ENCODE measurements at regions not wholly inside any gene's neighbourhood (a gene's known extent, or its start where the extent isn't known, plus 50 kb on each side); places are given as distances from the start of the nearest gene placed in this dataset.

DNA sequence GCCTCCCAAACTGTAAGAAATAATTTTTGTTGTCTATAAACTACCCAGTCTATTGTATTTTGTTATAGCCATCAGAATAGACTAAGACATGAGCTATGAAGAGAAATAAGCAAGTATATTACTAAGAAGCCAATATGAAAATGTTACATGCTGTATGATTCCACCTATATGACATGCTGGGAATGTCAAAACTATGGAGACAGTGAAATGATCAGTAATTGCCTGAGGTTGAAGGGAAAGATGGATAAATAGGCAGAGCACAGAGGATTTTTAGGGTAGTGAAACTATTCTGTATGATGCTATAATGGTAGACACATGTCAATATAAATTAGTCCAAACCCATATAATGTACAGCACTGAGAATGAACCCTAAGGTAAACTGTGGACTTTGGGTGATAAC is 261.3 kb upstream of the PCDH15 start:
- Histone ChIP-seq H3K36me3 (no peaks in the 10 kb centered on the region), H3K27ac (no peak overlapping the region)

DNA sequence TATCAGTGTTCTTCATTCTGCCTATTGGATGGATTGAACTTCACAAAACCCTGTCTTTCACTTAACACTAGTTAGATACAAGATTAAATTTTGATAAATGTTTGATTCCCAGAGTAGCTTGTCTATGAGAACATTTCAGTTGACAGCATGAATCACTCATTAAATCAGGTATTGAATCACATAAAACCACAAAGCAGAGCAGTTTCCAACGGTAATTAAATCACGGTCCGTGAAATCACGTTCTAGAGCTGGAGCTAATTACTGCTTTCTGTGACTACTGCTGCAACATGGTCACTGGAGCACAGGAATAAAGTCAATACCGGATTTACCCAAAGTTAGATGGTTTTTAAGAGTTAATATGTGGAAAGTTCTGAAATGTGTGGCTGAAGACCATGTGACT is 257.8 kb upstream of the PCDH15 start:
- no peak for DNase-seq
- Histone ChIP-seq H3K27me3 (no peaks in the 10 kb centered on the region), H3K36me3 (no peaks in the 10 kb centered on the region), H3K4me3 (no peak overlapping the region), H3K4me1 (no peaks in the 10 kb centered on the region), H3K9me3 (replicated peaks) (no peaks in the 10 kb centered on the region), H3K27ac (no peak overlapping the region)

More for the DNA sequence above, 261.3 kb upstream of the PCDH15 start:
- H3K9me3 ChIP-seq (replicated peaks): no peaks in the 10 kb centered on the region
- no peaks in the 10 kb centered on the region for H3K4me1 ChIP-seq
- no peak for DNase-seq
- no peak overlapping the region for H3K4me3 ChIP-seq
- no peaks in the 10 kb centered on the region for H3K27me3 ChIP-seq

DNA sequence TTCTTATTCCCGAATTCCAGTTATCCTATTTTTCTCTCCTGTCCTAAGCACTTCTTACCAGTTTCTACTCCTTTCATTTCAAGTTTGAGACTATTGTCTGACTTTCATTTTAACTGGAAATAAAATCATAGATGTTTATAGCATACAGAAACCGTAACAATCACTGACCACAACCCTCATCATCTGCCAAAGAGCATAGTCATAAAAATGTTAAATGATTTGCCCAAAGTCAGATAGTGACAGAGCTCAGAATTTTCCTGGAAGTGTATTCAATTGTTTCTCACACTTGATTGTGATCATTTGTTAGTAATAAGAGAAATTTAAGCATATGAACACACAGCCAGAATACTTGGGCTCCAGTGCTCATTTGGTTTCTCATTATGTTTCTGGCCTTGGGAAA is 250.5 kb upstream of the PCDH15 start:
- no peak for DNase-seq
- Histone ChIP-seq H3K27me3 (no peaks in the 10 kb centered on the region), H3K9me3 (replicated peaks) (no peaks in the 10 kb centered on the region), H3K4me1 (peaks cover 6% of the 10 kb centered on the region; the same call in 1 of the 2 replicates), H3K4me3 (no peak overlapping the region), H3K27ac (no peak overlapping the region), H3K36me3 (no peaks in the 10 kb centered on the region)

DNA sequence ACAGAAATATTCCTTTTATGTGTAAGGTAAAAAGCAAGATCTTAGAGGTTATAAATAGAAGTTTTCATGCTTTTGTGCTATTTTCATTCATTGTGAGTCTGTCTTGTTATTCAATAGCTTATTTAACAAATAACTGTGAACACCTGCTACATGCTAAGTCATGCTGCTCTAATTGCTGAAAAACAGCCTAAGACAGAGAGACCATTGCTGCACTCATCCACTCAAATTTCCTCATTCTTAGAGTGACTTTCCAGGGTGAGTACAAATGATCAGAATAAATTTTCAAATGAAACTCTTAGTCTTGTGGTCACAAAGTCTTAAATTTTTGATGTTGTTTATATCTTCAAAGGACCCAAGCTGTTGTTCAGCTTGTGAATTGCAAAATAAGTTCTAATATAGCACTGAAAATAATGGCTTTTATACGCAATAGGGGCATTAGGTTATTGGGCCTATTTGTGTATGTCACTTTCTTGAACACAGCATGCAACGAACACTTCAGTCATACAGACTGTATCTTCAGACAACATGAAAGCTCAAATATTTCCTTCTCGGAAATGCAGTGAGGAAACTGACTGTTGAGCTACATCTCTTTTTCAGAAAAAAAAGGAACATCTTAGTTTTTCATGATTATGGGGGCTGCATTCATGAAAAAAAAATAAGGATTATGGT is 247.9 kb upstream of the PCDH15 start:
- Histone ChIP-seq H3K27me3 (no peaks in the 10 kb centered on the region), H3K4me1 (peaks cover 6% of the 10 kb centered on the region; the same call in 1 of the 2 replicates), H3K4me3 (no peak overlapping the region), H3K27ac (no peak overlapping the region), H3K36me3 (no peaks in the 10 kb centered on the region), H3K9me3 (replicated peaks) (no peaks in the 10 kb centered on the region)
- peak in 1 of 2 experiments; percentile 40 for DNase-seq

DNA sequence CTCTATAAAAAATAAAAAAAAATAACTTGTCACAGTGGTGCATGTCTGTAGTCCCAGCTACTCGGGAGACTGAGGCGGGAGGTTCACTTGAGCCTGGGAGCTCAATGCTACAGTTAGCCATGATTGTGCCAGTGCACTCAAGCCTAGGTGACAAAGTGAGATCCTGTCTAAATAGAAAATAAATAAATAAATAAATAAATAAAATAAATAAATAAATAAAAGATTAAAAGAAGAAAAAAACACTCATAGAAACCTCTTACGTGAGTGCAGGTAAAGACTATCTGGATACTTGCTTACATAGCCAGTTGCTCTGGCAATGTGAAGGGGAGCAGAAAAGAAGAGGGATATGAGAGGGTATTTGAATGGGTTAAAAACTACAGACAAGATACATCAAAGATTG is 242.5 kb upstream of the PCDH15 start:
- H3K9me3 ChIP-seq (replicated peaks): no peaks in the 10 kb centered on the region
- no peak overlapping the region for H3K4me3 ChIP-seq
- DNase-seq: no peak
- no peaks in the 10 kb centered on the region for H3K36me3 ChIP-seq
- H3K27ac ChIP-seq: no peak overlapping the region
- no peaks in the 10 kb centered on the region; the same call in 1 of the 2 replicates for H3K4me1 ChIP-seq
- H3K27me3 ChIP-seq: no peaks in the 10 kb centered on the region

DNA sequence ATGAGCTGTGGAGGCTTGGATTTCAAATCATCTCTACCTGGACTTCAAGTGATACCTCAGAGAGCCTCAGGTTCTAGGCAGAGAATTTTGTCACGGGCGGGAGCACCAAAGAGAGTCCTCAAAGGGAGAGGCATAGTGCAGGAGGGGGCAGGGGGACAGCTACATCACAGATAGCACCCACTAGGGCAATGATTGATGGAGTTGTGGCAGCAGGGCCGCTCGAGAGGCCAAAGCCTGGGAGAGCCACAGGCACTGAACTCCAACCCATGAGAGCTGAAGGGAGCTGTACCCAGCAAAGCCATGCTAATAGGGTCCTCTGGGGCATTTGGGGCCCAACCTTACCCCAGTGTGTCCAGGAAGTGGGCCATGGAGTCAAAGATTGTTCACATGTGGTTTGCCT is 232.0 kb upstream of the PCDH15 start:
- Histone ChIP-seq H3K4me1 (no peaks in the 10 kb centered on the region), H3K27ac (no peak overlapping the region), H3K9me3 (replicated peaks) (no peaks in the 10 kb centered on the region), H3K36me3 (no peaks in the 10 kb centered on the region), H3K4me3 (no peak overlapping the region), H3K27me3 (no peaks in the 10 kb centered on the region)
- DNase-seq: no peak

DNA sequence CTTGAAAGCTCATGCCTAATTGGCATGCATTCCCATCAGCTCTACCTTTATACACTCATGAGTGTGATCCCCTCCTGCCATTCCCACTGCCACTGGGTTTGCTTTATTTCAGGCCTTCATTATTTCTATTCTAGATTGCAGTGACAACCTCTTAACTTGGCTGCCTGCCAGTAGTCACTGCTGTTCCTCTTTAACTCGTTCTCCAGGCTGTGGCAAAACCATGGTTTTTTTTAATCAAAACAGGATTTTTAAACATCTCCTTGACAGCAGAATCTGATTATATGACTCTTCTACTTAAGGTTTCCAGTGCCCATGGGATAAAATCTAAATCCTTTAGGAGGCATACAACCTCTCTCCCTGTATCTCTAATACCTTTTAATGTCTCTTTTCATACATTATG is 223.7 kb upstream of the PCDH15 start:
- Histone ChIP-seq H3K4me1 (peaks cover 8% of the 10 kb centered on the region), H3K27ac (no peak overlapping the region), H3K27me3 (no peaks in the 10 kb centered on the region), H3K36me3 (no peaks in the 10 kb centered on the region), H3K9me3 (replicated peaks) (no peaks in the 10 kb centered on the region), H3K4me3 (no peak overlapping the region)
- peak; percentile 14 to 55 for DNase-seq

DNA sequence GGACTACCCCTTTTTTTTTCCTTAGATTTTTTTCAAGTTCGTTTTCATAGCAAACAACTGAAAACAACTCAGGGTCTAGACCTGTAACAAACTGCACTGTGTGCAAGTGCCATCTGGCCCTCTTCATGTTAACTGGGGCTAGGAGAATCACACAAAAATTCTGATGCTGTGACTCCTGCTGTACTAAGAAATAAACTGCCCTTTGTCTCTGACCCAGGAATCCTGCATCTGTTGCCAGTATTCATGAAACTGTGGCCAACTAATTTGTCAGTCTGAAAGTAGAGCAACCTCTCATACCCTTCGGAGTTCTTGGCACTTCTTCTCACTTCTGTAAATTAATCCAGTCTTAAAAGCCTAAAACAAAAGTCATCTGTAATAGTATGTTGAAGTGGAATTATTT is 218.4 kb upstream of the PCDH15 start:
- Histone ChIP-seq H3K4me3 (no peak overlapping the region), H3K36me3 (no peaks in the 10 kb centered on the region), H3K27ac (peak overlapping the region; percentile 72), H3K9me3 (replicated peaks) (no peaks in the 10 kb centered on the region), H3K27me3 (no peaks in the 10 kb centered on the region), H3K4me1 (peaks cover 4% of the 10 kb centered on the region; the same call in 1 of the 2 replicates)
- peak; percentile 60 to 82 for DNase-seq

DNA sequence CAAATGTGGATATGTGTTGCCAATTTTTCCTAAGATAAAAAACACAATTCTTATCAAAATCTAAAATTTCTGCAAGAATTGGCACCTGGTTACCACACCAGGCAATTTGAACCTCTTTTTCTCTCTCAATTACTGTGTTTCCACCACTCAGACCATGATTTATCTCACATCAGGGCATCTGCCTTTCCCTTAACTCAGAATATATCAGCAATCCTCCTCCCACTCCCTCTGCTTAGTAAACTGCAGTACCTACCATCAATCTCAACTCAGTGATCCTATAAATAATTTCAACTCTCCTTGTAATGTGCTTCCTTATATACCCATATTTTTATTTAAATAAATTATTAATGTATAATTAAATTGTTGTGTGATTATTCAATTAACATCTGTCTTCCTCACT is 212.3 kb upstream of the PCDH15 start:
- peaks cover 4% of the 10 kb centered on the region; the same call in 1 of the 2 replicates for H3K4me1 ChIP-seq
- H3K9me3 ChIP-seq (replicated peaks): no peaks in the 10 kb centered on the region
- H3K36me3 ChIP-seq: no peaks in the 10 kb centered on the region
- H3K27me3 ChIP-seq: no peaks in the 10 kb centered on the region
- DNase-seq: no peak
- no peak overlapping the region for H3K4me3 ChIP-seq
- no peak overlapping the region for H3K27ac ChIP-seq

DNA sequence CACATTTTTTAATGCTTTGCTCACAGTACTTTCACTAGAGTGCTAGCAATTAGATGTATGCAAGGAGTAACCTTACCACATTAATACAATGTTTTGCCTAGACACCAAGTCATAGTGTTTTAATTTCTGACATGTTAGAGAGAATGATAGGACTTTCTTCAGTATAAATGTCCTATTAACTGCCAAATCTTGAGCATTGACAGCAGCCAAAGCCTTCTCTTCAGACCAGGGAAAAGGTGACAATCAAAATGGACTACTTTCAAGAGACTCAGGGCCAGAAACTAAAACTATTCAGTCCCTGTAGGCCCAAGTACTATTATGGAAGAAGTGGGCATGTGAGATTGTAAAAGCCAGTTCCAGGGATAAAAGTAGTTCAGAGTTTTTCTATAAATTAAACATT is 201.4 kb upstream of the PCDH15 start:
- DNase-seq: no peak
- no peaks in the 10 kb centered on the region for H3K27me3 ChIP-seq
- H3K4me1 ChIP-seq: no peaks in the 10 kb centered on the region
- no peaks in the 10 kb centered on the region for H3K9me3 ChIP-seq (replicated peaks)
- H3K4me3 ChIP-seq: no peak overlapping the region
- H3K27ac ChIP-seq: no peak overlapping the region
- no peaks in the 10 kb centered on the region for H3K36me3 ChIP-seq

DNA sequence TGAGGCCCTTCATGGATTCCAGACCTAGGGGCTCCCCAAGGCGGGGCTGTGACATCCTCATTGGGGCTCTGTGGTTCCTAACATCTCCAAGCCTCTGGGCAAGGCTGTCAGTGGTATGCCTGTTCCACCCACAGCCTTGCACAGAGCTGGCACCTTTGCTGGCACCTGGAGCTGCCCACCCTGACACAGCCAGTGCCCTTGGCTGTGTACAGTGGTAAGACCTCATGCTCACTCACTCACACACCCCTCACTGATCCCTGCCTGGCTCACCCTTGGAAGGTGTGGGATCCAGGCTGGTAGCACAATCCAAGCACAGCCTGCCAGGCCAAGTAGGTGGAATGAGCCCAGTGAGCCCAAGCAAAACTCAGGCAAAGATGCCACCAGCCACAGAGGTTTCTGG is 200.4 kb upstream of the PCDH15 start:
- H3K27me3 ChIP-seq: no peaks in the 10 kb centered on the region
- no peaks in the 10 kb centered on the region for H3K36me3 ChIP-seq
- H3K4me3 ChIP-seq: no peak overlapping the region
- no peak for DNase-seq
- H3K4me1 ChIP-seq: no peaks in the 10 kb centered on the region
- no peak overlapping the region for H3K27ac ChIP-seq
- no peaks in the 10 kb centered on the region for H3K9me3 ChIP-seq (replicated peaks)

DNA sequence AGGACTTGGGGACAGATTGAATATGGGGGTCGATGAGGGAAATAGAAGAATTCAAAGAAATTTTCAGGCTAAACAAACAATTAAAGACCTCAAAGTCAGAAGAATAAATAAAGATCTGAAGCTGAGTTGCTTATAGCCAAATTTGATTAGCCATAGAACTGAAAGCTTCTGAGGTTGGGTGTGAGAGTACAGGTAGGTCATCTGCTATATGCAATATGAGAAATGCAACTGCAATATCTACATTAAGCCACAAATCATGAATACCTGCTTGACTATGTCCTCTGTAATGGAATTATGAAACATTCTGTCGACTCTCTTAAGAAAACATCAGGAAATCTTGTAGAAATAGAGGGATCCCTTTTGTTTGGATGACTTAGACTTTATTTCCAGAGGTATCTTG is 192.1 kb upstream of the PCDH15 start:
- H3K27me3 ChIP-seq: no peaks in the 10 kb centered on the region
- no peaks in the 10 kb centered on the region for H3K36me3 ChIP-seq
- no peaks in the 10 kb centered on the region for H3K4me1 ChIP-seq
- no peak overlapping the region for H3K4me3 ChIP-seq
- no peak overlapping the region for H3K27ac ChIP-seq
- no peak for DNase-seq
- no peaks in the 10 kb centered on the region for H3K9me3 ChIP-seq (replicated peaks)

DNA sequence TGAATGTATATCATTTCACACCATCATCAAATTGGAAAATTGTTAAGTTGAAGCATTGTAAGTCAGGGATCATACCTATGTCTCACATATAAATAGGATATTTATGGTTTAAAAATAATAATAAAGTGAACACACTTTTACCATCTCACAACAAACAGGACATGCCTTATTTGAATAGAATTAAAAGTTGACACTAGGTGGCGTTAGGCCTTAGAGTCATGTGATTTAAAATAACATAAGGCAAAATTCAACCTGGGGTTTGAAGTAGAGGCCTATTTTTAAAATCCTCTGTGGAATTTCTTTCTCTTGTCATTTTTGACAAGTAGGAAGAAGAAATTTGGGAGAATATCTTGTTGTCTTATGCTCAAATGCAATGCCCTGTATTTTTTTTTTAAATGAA is 184.7 kb upstream of the PCDH15 start:
- no peaks in the 10 kb centered on the region for H3K9me3 ChIP-seq (replicated peaks)
- no peaks in the 10 kb centered on the region for H3K27me3 ChIP-seq
- no peak overlapping the region for H3K27ac ChIP-seq
- peak in 1 of 2 experiments; percentile 43 for DNase-seq
- no peak overlapping the region for H3K4me3 ChIP-seq
- no peaks in the 10 kb centered on the region for H3K4me1 ChIP-seq
- H3K36me3 ChIP-seq: no peaks in the 10 kb centered on the region

DNA sequence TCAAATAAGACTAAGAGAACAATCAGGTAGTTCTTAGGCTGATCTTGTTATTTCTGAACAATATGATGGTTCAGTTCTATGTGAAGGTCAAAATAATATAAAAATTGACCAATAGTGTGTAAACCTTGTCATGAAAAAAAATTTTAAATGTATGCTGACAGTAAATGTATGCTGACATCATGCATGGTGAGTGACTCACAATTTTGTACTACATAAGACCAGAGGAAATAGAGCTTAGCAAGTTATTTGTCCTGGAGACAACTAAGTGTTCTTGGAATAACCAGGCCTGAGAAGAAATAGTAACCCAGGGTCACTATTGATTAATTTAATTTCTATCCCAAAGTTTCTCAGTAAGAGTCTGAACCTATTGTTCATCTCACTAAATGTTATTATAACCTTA is 182.2 kb upstream of the PCDH15 start:
- H3K27ac ChIP-seq: no peak overlapping the region
- H3K4me3 ChIP-seq: no peak overlapping the region
- no peaks in the 10 kb centered on the region for H3K4me1 ChIP-seq
- H3K9me3 ChIP-seq (replicated peaks): no peaks in the 10 kb centered on the region
- DNase-seq: no peak
- no peaks in the 10 kb centered on the region for H3K27me3 ChIP-seq
- no peaks in the 10 kb centered on the region for H3K36me3 ChIP-seq

DNA sequence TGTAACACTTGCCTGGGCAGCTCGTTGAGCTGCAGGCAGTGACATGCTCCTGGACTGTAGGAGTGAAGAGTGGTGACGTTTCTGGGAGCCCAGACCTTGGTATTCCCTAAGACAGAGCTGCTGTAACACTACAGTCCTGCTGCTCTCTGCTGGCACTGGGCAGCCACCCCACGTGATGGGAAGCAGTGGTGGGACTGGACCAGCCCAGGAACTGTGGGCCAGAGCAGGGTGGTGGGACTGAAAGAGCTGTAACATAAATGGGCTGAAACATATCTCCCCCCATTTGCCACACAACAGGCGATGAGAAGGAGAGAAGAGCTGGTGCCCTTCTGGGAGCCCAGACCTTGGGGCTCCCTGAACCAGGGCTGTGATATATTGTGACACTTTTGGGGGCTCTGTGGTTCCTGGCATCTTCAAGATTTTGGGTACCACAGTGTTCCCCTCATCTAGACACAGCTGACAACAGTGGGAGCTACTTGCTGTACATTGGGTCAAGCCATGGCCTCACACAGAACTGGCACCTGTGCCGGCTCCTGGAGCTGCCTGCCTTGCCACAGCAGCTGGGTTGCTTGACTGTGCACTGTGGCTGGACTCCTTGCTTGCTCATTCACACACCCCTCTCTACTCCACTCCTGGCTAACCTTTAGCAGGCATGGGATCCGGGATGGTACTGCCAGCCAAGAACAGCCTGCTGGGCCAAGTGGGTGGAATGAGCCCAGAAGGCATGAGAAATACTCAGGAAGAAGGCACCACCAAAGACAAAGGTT is 161.3 kb upstream of the PCDH15 start:
- no peaks in the 10 kb centered on the region for H3K4me1 ChIP-seq
- DNase-seq: no peak

DNA sequence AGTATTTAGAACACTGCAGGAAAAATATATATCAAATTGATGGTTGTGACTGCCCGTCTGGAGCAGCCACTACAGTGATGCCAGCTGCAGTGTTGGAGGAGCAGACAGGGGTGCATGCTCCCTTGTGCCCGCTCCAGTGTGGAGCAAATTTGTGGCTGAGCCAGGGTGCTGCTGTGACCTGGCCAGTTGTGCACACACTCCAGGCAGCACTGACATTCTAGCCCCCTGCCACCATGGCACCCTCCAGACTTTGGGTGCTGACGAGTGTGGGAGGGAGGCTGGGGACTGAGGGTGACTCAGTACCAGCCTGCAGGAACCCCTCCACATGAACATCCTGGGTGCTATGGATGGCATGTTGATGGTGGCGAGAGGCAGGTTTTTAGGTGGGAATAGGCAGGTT is 160.0 kb upstream of the PCDH15 start:
- DNase-seq: no peak
- H3K9me3 ChIP-seq (replicated peaks): no peaks in the 10 kb centered on the region
- H3K27ac ChIP-seq: no peak overlapping the region
- H3K4me3 ChIP-seq: no peak overlapping the region
- H3K27me3 ChIP-seq: no peaks in the 10 kb centered on the region
- no peaks in the 10 kb centered on the region for H3K4me1 ChIP-seq
- no peaks in the 10 kb centered on the region for H3K36me3 ChIP-seq

More for the DNA sequence above, 161.3 kb upstream of the PCDH15 start:
- no peak overlapping the region for H3K4me3 ChIP-seq
- H3K9me3 ChIP-seq (replicated peaks): no peaks in the 10 kb centered on the region
- no peaks in the 10 kb centered on the region for H3K36me3 ChIP-seq
- H3K27ac ChIP-seq: no peak overlapping the region
- no peaks in the 10 kb centered on the region for H3K27me3 ChIP-seq

Data from SJCRH30 (cell line).